GM12874 (cell line): ENCODE measurements at regions not wholly inside any gene's neighbourhood (a gene's known extent, or its start where the extent isn't known, plus 50 kb on each side); places are given as distances from the start of the nearest gene placed in this dataset.
A peak's percentile ranks its signal among the peaks of the same experiment; 100 is the strongest.

ENCODE experiments used
- TF ChIP-seq, protein P1 (sequence below): IDR thresholded peaks from 2 replicates; pipeline ENCODE4 v1.5.1; 2011; ENCODE audit warnings: low read depth, mild to moderate bottlenecking, control low read depth, low read length, moderate library complexity; ENCODE audit not compliant: insufficient read depth

DNA sequence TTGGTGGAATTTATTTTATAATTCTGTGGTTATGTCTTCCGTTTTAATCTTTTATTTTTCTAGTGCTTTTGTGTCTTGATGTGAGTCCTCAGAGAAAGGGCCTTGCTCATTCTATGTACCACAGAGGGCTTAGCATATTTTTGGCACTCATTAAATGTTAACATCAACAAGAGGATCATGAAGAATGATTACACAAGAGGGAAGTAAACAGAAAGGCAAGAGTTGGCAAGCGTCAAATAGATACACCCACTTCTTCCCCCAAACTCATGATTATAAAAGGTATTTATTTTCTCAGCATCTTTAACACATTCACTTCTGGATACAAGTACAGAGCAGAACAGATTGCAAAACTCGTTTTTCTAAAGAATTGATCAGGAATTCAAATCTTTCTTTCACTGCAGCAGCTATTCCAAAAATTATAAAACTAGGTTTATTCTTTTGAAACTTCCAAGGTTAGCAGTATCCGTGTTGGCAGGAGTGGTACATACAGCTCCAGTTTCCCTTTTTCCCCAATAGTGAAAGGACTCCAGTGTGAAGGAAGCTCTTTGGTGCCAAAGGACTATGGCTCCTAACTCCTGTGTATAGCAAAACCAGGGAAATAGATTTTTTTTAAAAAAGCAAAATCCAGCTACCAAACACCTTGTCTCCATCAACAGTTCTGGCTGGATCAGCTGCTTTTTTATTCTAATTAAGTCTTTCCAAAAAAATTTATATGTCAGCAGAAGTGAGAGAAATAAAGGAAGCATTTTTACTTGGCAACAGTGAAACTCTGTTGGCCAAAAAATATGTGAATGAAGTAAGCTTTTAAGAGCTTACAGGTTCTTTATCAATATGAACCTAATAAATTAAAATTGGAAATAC lies 221.9 kb downstream of the ADGRG6 start:
- TF ChIP-seq, protein P1, sequence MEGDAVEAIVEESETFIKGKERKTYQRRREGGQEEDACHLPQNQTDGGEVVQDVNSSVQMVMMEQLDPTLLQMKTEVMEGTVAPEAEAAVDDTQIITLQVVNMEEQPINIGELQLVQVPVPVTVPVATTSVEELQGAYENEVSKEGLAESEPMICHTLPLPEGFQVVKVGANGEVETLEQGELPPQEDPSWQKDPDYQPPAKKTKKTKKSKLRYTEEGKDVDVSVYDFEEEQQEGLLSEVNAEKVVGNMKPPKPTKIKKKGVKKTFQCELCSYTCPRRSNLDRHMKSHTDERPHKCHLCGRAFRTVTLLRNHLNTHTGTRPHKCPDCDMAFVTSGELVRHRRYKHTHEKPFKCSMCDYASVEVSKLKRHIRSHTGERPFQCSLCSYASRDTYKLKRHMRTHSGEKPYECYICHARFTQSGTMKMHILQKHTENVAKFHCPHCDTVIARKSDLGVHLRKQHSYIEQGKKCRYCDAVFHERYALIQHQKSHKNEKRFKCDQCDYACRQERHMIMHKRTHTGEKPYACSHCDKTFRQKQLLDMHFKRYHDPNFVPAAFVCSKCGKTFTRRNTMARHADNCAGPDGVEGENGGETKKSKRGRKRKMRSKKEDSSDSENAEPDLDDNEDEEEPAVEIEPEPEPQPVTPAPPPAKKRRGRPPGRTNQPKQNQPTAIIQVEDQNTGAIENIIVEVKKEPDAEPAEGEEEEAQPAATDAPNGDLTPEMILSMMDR = no peak

- TF ChIP-seq, protein P1 = no peak
These were observed 228.8 kb downstream of the ADGRG6 start for GRCh38 chr6:142530566-142530965.

DNA sequence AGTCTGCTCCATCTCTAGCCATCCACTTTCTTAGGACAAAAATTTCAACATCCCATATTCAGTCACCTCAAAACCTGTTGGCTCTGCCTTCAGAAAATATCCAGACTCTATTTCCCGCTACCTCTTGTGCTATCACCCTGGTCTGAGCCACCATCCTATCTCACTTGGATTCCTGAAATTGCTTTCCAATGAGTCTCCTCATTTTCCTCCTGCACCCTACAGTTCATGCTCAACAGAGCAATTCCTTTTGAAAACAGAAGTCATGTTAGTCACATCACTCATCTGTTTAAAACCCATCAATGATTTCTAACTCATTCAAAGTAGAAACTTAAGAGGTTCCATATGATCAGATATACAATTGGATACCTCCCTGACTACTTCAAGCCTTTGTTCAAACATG lies 229.9 kb downstream of the ADGRG6 start:
- TF ChIP-seq, protein P1 = no peak

DNA sequence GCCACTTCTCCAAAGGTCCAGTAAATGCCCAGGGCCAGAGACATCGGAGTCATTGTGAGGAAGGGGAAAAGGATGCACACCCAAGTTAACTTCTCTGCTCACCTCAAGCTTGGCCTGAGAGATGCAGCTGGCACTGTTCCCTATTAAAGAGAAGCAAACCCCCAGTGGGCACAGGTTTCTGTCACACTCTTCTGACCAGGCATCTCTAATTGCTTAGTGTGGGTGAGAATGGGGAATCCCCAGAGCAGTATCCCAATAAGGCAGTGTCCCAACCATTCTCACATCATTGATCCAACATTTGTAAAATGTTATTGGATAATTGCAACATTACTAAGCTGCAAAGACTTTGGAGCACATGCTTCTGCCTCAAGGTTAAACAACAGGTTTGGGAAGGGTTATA lies 232.3 kb downstream of the ADGRG6 start:
- TF ChIP-seq, protein P1 = no peak

GRCh38 chr6:142534484-142534883 lies 232.7 kb downstream of the ADGRG6 start:
- TF ChIP-seq, protein P1 = no peak

DNA sequence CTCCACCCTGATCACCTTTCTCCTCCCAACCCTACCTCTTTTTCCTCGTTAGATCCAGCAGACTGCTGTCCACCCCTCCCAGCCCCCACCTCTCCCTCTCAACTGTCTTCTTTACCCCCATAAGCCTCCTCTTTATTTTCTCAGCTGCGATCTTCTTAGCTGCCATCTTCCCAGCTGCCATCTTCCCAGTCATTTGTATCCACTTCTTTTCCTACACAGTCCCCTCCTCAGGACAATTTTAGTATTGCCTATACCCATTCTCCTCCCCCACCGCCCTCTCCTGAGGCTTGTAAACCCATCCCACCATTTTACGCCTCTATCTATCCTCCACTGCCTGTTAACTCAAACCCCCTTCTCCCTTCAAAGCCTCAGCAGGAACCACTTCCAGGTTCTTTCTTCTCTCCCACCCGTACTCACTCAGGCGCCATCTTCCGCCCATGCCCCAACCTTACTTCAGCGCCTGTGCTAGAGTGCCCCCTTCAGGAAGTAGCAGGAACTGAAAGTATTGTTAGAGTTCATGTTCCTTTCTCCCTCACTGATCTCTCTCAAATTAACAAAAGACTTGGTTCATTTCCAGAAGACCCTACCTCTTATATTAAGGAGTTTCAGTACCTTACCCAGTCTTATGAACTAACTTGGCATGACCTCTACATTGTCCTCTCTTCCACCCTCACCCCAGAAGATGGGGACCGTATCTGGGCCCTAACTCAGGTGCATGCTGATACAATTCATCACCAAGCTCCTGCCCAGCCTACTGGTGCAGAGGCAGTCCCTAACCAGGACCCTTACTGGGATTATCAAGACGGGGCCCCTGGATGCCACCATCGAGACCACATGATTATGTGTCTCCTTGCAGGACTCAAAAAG lies 236.0 kb downstream of the ADGRG6 start:
- TF ChIP-seq, protein P1 = peak; percentile 44; the same call in 1 of the 2 replicates

- TF ChIP-seq, protein P1 = no peak
These were observed 241.0 kb downstream of the ADGRG6 start for GRCh38 chr6:142542704-142543233.
